Stimulated activated naive CD8-positive, alpha-beta T cell treated with anti-CD3 and anti-CD28 coated beads, Interleukin-15, amount 100 ng/mL, for 72 hours (primary cell): ENCODE measurements at regions not wholly inside any gene's neighbourhood (a gene's known extent, or its start where the extent isn't known, plus 50 kb on each side); places are given as distances from the start of the nearest gene placed in this dataset.
A peak's percentile ranks its signal among the peaks of the same experiment; 100 is the strongest.

Experiments used
- ATAC-seq: fragments of 150-1000 bp; cut with Tn5 transposase; 2 replicates; pipeline ENCODE4 v1.10.0; 2021; ENCODE audit warnings: mild to moderate bottlenecking, moderate library complexity
- DNase-seq, 2 donors: peaks; one replicate each; pipeline ENCODE4 v3.0.0; 2021 to 2022
- H3K27ac Mint-ChIP-seq, 2 donors: one replicate each; pipeline ENCODE4 v1.8.0; 2022; ENCODE audit warnings: mild to moderate bottlenecking in 2 of 2, mixed read lengths in 2 of 2, moderate library complexity in 2 of 2
- H3K27me3 Mint-ChIP-seq: one replicate; pipeline ENCODE4 v1.8.0; 2022; ENCODE audit warnings: mixed read lengths
- H3K4me1 Mint-ChIP-seq: one replicate; pipeline ENCODE4 v1.8.0; 2022; ENCODE audit warnings: mild to moderate bottlenecking, mixed read lengths
- H3K4me3 Mint-ChIP-seq, 2 donors: one replicate each; pipeline ENCODE4 v1.8.0; 2022; ENCODE audit warnings: mild to moderate bottlenecking in 2 of 2, mixed read lengths in 2 of 2, moderate library complexity in 1 of 2
- H3K9me3 Mint-ChIP-seq, 2 donors: one replicate each; pipeline ENCODE4 v1.8.0; 2022; ENCODE audit warnings: mixed read lengths in 2 of 2

DNA sequence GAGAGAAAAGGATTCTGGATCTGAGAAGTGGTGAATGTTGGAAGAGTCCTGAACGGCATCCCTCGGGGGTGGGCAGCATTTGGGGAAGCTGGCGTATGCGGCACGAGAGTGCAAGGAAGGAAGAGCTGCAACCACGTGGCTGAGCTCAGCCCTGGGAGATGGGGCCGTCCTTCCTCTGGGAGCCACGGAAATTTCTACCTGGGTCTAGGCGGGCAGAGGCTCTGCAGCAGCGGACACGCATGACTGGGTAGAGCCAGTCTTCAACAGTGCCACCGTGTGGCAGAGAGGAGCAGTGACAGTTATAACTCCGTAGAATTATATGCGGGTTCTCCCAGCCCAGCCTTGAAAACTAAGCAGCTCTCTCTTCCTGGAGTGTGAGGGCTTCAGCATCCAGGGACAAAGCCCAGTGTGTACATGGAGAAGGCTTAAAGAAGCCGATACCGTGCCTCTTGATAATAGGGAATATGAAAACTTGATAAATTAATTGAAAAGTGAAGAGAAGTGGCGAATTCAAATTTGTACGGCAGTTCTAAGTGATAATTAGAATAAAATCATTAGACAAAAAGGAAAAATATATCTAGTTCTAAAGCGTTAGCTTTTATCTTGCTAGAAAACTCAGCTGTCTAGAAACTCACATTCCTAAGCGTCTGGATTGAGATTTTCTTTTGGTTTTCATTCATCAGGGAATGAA, 82.9 kb upstream of the STXBP6 start:
- Mint-ChIP-seq H3K4me3 (peak overlapping the region in 1 of 2 donors; percentile 37), H3K4me1 (peaks cover 6% of the 10 kb centered on the region), H3K9me3 (no peaks in the 10 kb centered on the region), H3K27ac (no peak overlapping the region), H3K27me3 (peaks cover 42% of the 10 kb centered on the region)
- peak; percentile 40 to 48 for DNase-seq
- ATAC-seq = peak; percentile 93

DNA sequence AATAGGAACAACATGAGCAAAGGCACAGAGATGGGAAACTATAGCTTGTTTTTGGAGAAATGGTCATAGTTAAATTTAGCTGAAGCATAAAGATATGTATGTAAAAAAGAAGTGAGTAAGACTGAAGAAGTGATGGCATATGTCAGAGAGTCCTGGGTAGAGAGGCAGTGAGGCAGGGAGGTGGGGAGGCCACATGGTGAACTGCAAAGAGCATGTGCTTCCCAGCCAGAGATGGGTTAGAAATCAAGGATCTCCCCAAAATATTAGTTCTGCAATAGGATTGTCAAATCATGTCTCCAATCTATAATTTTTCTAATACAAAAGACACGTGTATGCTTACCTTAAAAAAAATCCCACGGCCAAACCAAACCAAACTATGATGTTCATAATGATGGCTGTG, 82.1 kb upstream of the STXBP6 start:
- peaks cover 42% of the 10 kb centered on the region for H3K27me3 Mint-ChIP-seq

GRCh38 chr14:25122843-25123242, 72.9 kb upstream of the STXBP6 start:
- DNase-seq = no peak
- Mint-ChIP-seq H3K4me3 (no peak overlapping the region), H3K4me1 (no peaks in the 10 kb centered on the region), H3K27me3 (no peaks in the 10 kb centered on the region), H3K9me3 (no peaks in the 10 kb centered on the region), H3K27ac (no peak overlapping the region)
- ATAC-seq = no peak

More for the DNA sequence above, 82.1 kb upstream of the STXBP6 start:
- no peak overlapping the region for H3K4me3 Mint-ChIP-seq
- DNase-seq = no peak
- no peaks in the 10 kb centered on the region for H3K9me3 Mint-ChIP-seq
- peaks cover 6% of the 10 kb centered on the region for H3K4me1 Mint-ChIP-seq
- no peak for ATAC-seq
- no peak overlapping the region for H3K27ac Mint-ChIP-seq

GRCh38 chr14:25122211-25122610, 72.3 kb upstream of the STXBP6 start:
- no peak for ATAC-seq
- H3K9me3 Mint-ChIP-seq = no peaks in the 10 kb centered on the region
- H3K27me3 Mint-ChIP-seq = no peaks in the 10 kb centered on the region
- no peak overlapping the region for H3K27ac Mint-ChIP-seq
- DNase-seq = no peak
- H3K4me1 Mint-ChIP-seq = no peaks in the 10 kb centered on the region
- no peak overlapping the region for H3K4me3 Mint-ChIP-seq

GRCh38 chr14:25121337-25122129, 71.6 kb upstream of the STXBP6 start:
- Mint-ChIP-seq H3K4me1 (no peaks in the 10 kb centered on the region), H3K9me3 (no peaks in the 10 kb centered on the region), H3K27ac (peak overlapping the region in 1 of 2 donors; percentile 42), H3K4me3 (no peak overlapping the region), H3K27me3 (no peaks in the 10 kb centered on the region)
- no peak for ATAC-seq
- no peak for DNase-seq

DNA sequence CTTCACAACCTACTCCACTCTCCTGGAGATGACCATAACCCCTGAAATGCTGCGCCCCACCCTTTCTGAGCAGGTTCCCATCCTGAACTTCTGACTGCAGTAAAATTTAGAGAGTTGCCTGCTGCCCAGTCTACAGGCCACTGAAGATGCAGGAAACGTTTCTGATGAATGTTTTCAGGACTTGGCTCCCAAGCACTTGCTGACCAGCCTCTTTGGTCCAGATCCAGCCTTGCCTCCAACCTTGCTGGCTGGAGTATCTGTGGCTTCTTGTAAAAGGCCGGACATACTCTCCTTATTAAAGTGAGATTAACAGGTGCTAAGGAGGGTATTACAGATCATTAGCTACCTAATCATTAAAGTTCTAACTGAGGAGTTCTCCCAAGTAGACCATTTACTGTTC, 70.3 kb upstream of the STXBP6 start:
- DNase-seq (no peak), ATAC-seq (no peak)
- Mint-ChIP-seq H3K4me3 (no peak overlapping the region), H3K27ac (peak overlapping the region in 1 of 2 donors; percentile 86), H3K27me3 (no peaks in the 10 kb centered on the region), H3K9me3 (no peaks in the 10 kb centered on the region), H3K4me1 (no peaks in the 10 kb centered on the region)

DNA sequence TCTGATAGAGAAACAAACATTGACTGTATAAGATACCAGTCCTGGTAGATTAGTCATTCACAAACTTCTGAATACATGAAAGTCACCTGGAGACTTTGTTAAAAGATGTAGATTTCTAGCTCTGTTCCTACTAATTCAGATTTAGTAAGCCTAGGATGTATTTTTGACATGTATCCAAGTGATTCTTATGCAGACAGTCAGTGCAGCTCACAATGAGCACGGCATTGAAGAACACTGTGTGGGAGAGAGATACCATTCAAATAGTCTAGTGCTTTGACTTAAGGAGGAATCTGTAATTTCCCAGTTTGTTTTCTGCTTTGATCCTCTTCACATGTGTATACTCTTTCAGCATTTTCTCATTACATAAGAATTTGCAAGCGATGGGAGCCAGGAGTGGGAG, 68.7 kb upstream of the STXBP6 start:
- peaks cover 3% of the 10 kb centered on the region for H3K27me3 Mint-ChIP-seq

DNA sequence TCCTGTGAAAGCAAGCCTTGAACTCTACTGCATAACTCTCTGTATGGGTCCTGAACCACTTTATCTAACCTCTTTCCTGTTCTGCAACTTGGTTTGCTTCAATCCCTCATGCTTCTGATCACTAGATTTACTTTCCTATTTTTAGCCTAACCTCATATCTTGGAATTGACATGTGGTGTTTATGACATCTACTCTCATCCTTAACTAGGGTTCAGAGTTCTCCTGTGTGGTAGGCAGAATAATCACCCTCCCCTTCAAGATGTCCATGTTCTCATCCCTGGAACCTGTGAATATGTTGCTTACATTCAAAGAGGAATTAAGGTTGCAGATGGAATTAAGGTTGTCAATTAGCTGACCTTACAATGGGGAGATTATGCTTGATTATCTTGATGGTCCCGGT, 67.4 kb upstream of the STXBP6 start:
- Mint-ChIP-seq H3K4me3 (no peak overlapping the region), H3K27ac (no peak overlapping the region), H3K9me3 (peaks cover 0 to 6% of the 10 kb centered on the region in 2 donors), H3K4me1 (no peaks in the 10 kb centered on the region), H3K27me3 (peaks cover 7% of the 10 kb centered on the region)
- DNase-seq (no peak), ATAC-seq (no peak)

More for the DNA sequence above, 68.7 kb upstream of the STXBP6 start:
- Mint-ChIP-seq H3K9me3 (peaks cover 0 to 3% of the 10 kb centered on the region in 2 donors), H3K4me1 (no peaks in the 10 kb centered on the region), H3K4me3 (no peak overlapping the region), H3K27ac (no peak overlapping the region)
- no peak for DNase-seq
- ATAC-seq = no peak

GRCh38 chr14:25116607-25117006, 66.7 kb upstream of the STXBP6 start:
- peaks cover 0 to 6% of the 10 kb centered on the region in 2 donors for H3K9me3 Mint-ChIP-seq
- H3K27me3 Mint-ChIP-seq = peaks cover 7% of the 10 kb centered on the region
- no peak overlapping the region for H3K4me3 Mint-ChIP-seq
- H3K27ac Mint-ChIP-seq = no peak overlapping the region
- no peak for ATAC-seq
- no peak for DNase-seq
- H3K4me1 Mint-ChIP-seq = no peaks in the 10 kb centered on the region

GRCh38 chr14:25113394-25113793, 63.4 kb upstream of the STXBP6 start:
- DNase-seq = no peak
- Mint-ChIP-seq H3K4me3 (no peak overlapping the region), H3K4me1 (no peaks in the 10 kb centered on the region), H3K27ac (no peak overlapping the region), H3K9me3 (peaks cover 0 to 6% of the 10 kb centered on the region in 2 donors), H3K27me3 (peaks cover 7% of the 10 kb centered on the region)
- no peak for ATAC-seq

- ATAC-seq = no peak
- Mint-ChIP-seq H3K4me3 (no peak overlapping the region), H3K27ac (no peak overlapping the region), H3K9me3 (peaks cover 0 to 6% of the 10 kb centered on the region in 2 donors), H3K27me3 (peaks cover 7% of the 10 kb centered on the region), H3K4me1 (no peaks in the 10 kb centered on the region)
- DNase-seq = no peak
These were observed 61.2 kb upstream of the STXBP6 start for GRCh38 chr14:25111061-25111601.

- Mint-ChIP-seq H3K4me1 (no peaks in the 10 kb centered on the region), H3K4me3 (no peak overlapping the region), H3K27me3 (peaks cover 7% of the 10 kb centered on the region), H3K27ac (no peak overlapping the region), H3K9me3 (peaks cover 0 to 6% of the 10 kb centered on the region in 2 donors)
- no peak for DNase-seq
- no peak for ATAC-seq
These were observed 60.2 kb upstream of the STXBP6 start for GRCh38 chr14:25110106-25110505.

DNA sequence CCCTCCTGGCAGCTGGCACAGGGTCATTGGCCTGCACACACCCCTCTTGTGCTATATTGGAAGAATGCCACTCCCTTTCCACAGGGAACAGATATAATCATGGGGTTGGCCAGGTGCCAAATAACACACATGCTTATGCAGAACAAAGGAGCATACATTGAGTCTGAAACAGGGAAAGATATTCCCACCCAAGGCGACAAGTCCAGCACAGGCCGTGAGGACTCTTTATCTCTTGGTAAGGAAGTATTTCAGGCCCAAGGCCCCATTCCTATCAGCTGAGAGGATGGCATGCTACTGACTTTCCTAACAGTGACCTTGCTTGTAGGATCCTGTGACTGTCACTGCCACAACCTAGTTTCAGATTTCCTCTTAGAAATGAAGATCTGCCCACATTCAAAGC, 59.0 kb upstream of the STXBP6 start:
- H3K27me3 Mint-ChIP-seq = peaks cover 7% of the 10 kb centered on the region
- H3K4me3 Mint-ChIP-seq = no peak overlapping the region
- H3K4me1 Mint-ChIP-seq = no peaks in the 10 kb centered on the region
- H3K9me3 Mint-ChIP-seq = peaks cover 0 to 6% of the 10 kb centered on the region in 2 donors
- H3K27ac Mint-ChIP-seq = no peak overlapping the region
- DNase-seq = no peak
- ATAC-seq = no peak

DNA sequence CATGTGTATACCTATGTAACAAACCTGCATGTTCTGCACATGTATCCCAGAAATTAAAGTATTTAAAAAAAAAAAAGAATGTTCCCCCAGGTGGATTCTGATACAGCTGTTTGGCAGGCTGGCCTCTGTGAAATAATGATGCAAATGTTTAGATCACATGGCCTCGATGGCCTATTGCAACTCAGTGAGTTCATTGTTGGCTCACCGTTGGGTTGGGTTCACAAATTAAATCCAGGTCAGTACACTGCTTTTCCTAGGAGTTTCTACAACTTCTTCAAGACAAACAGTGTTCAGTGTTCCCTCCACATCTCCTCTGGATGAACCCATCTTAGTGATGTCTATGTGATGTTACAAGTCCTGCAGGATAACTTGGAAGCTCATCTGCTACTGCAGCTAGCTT, 58.3 kb upstream of the STXBP6 start:
- no peak for ATAC-seq
- Mint-ChIP-seq H3K27me3 (peaks cover under 1% of the 10 kb centered on the region), H3K4me1 (no peaks in the 10 kb centered on the region), H3K27ac (no peak overlapping the region), H3K4me3 (no peak overlapping the region), H3K9me3 (peaks cover 0 to under 1% of the 10 kb centered on the region in 2 donors)
- DNase-seq = no peak

- Mint-ChIP-seq H3K27ac (no peak overlapping the region), H3K27me3 (no peaks in the 10 kb centered on the region), H3K9me3 (no peaks in the 10 kb centered on the region), H3K4me3 (no peak overlapping the region), H3K4me1 (no peaks in the 10 kb centered on the region)
- no peak for ATAC-seq
- no peak for DNase-seq
These were observed 53.9 kb upstream of the STXBP6 start for GRCh38 chr14:25103820-25104219.

DNA sequence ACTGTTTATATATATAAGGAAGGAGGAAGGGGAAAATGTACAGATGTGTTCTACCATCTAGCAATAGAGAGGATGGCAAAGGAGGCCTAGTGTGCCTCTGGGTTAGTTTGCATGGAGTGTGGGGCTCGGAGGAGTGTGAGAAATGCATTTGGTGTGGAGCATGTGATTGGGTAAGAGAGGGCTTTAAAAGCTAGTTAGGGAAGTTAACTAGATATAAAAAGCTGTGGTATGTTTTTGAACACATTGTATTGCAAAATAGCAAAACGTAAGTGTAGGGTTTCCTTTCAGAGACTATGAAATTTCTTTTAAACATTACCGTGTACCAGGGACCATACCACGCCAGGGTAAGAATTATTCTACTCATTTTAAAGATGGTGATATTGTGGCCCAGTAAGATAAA, 53.3 kb upstream of the STXBP6 start:
- no peaks in the 10 kb centered on the region for H3K4me1 Mint-ChIP-seq
- H3K27ac Mint-ChIP-seq = no peak overlapping the region
- ATAC-seq = no peak
- no peaks in the 10 kb centered on the region for H3K27me3 Mint-ChIP-seq
- no peaks in the 10 kb centered on the region for H3K9me3 Mint-ChIP-seq
- DNase-seq = no peak
- H3K4me3 Mint-ChIP-seq = no peak overlapping the region
